IPS-18a (cell line): ENCODE measurements at regions not wholly inside any gene's neighbourhood (a gene's known extent, or its start where the extent isn't known, plus 50 kb on each side); places are given as distances from the start of the nearest gene placed in this dataset.

ENCODE experiments used
- H3K27ac ChIP-seq: one replicate; pipeline ENCODE4 v1.5.1; 2013; ENCODE audit warnings: low read length
- H3K27me3 ChIP-seq: one replicate; pipeline ENCODE4 v1.6.1; 2013; ENCODE audit warnings: mild to moderate bottlenecking, low read length; ENCODE audit not compliant: control insufficient read depth, insufficient read depth
- H3K36me3 ChIP-seq: one replicate; pipeline ENCODE4 v1.6.1; 2013; ENCODE audit warnings: low read depth, low read length; ENCODE audit not compliant: control insufficient read depth
- H3K4me1 ChIP-seq: one replicate; pipeline ENCODE4 v1.6.1; 2013; ENCODE audit warnings: low read depth, low read length; ENCODE audit not compliant: control insufficient read depth
- H3K4me3 ChIP-seq: one replicate; pipeline ENCODE4 v1.5.1; 2013; ENCODE audit warnings: low read length
- H3K9ac ChIP-seq: one replicate; pipeline ENCODE4 v1.6.1; 2013; ENCODE audit warnings: mild to moderate bottlenecking, low read length, moderate library complexity
- H3K9me3 ChIP-seq: one replicate; pipeline ENCODE4 v1.6.1; 2013; ENCODE audit warnings: low read depth, low read length; ENCODE audit not compliant: control insufficient read depth

GRCh38 chr15:95850837-95851236 lies 479.7 kb upstream of the NR2F2 start:
- Histone ChIP-seq H3K4me1 (peaks cover 4% of the 10 kb centered on the region), H3K9me3 (no peaks in the 10 kb centered on the region), H3K9ac (no peak overlapping the region), H3K27me3 (no peaks in the 10 kb centered on the region), H3K27ac (no peak overlapping the region), H3K4me3 (no peak overlapping the region), H3K36me3 (no peaks in the 10 kb centered on the region)

- Histone ChIP-seq H3K9me3 (no peaks in the 10 kb centered on the region), H3K27me3 (no peaks in the 10 kb centered on the region), H3K27ac (no peak overlapping the region), H3K9ac (no peak overlapping the region), H3K36me3 (no peaks in the 10 kb centered on the region), H3K4me1 (no peaks in the 10 kb centered on the region), H3K4me3 (no peak overlapping the region)
Observed at GRCh38 chr15:95853350-95853749, 477.1 kb upstream of the NR2F2 start.

- H3K4me1 ChIP-seq: no peaks in the 10 kb centered on the region
- no peaks in the 10 kb centered on the region for H3K36me3 ChIP-seq
Observed at GRCh38 chr15:95857124-95857757, 473.3 kb upstream of the NR2F2 start.

GRCh38 chr15:95857758-95858157 lies 472.7 kb upstream of the NR2F2 start:
- no peak overlapping the region for H3K9ac ChIP-seq
- no peaks in the 10 kb centered on the region for H3K36me3 ChIP-seq
- no peaks in the 10 kb centered on the region for H3K4me1 ChIP-seq
- H3K27ac ChIP-seq: no peak overlapping the region
- H3K4me3 ChIP-seq: no peak overlapping the region
- H3K9me3 ChIP-seq: no peaks in the 10 kb centered on the region
- no peaks in the 10 kb centered on the region for H3K27me3 ChIP-seq

More at GRCh38 chr15:95857124-95857757, 473.3 kb upstream of the NR2F2 start:
- no peaks in the 10 kb centered on the region for H3K9me3 ChIP-seq
- H3K27ac ChIP-seq: no peak overlapping the region
- H3K4me3 ChIP-seq: no peak overlapping the region
- H3K27me3 ChIP-seq: no peaks in the 10 kb centered on the region
- no peak overlapping the region for H3K9ac ChIP-seq

- H3K9ac ChIP-seq: no peak overlapping the region
Observed at GRCh38 chr15:95860406-95860805, 470.1 kb upstream of the NR2F2 start.

GRCh38 chr15:95864467-95864886 lies 466.0 kb upstream of the NR2F2 start:
- H3K9ac ChIP-seq: no peak overlapping the region
- no peaks in the 10 kb centered on the region for H3K36me3 ChIP-seq
- no peak overlapping the region for H3K4me3 ChIP-seq
- no peak overlapping the region for H3K27ac ChIP-seq
- H3K4me1 ChIP-seq: no peaks in the 10 kb centered on the region
- no peaks in the 10 kb centered on the region for H3K27me3 ChIP-seq
- H3K9me3 ChIP-seq: no peaks in the 10 kb centered on the region

More at GRCh38 chr15:95860406-95860805, 470.1 kb upstream of the NR2F2 start:
- Histone ChIP-seq H3K27me3 (no peaks in the 10 kb centered on the region), H3K4me1 (no peaks in the 10 kb centered on the region), H3K36me3 (no peaks in the 10 kb centered on the region), H3K27ac (no peak overlapping the region), H3K9me3 (no peaks in the 10 kb centered on the region), H3K4me3 (no peak overlapping the region)

- H3K27me3 ChIP-seq: no peaks in the 10 kb centered on the region
- H3K9ac ChIP-seq: no peak overlapping the region
- no peak overlapping the region for H3K4me3 ChIP-seq
- no peaks in the 10 kb centered on the region for H3K36me3 ChIP-seq
- no peaks in the 10 kb centered on the region for H3K4me1 ChIP-seq
- no peaks in the 10 kb centered on the region for H3K9me3 ChIP-seq
- H3K27ac ChIP-seq: no peak overlapping the region
Observed at GRCh38 chr15:95865330-95865739, 465.2 kb upstream of the NR2F2 start.

- Histone ChIP-seq H3K4me3 (no peak overlapping the region), H3K9me3 (no peaks in the 10 kb centered on the region), H3K27ac (no peak overlapping the region), H3K36me3 (no peaks in the 10 kb centered on the region), H3K4me1 (no peaks in the 10 kb centered on the region), H3K27me3 (no peaks in the 10 kb centered on the region), H3K9ac (no peak overlapping the region)
Observed at GRCh38 chr15:95866711-95867440, 463.6 kb upstream of the NR2F2 start.

- Histone ChIP-seq H3K36me3 (no peaks in the 10 kb centered on the region), H3K4me1 (no peaks in the 10 kb centered on the region), H3K27me3 (no peaks in the 10 kb centered on the region), H3K9me3 (no peaks in the 10 kb centered on the region), H3K4me3 (no peak overlapping the region), H3K27ac (no peak overlapping the region), H3K9ac (no peak overlapping the region)
Observed at GRCh38 chr15:95868450-95868849, 462.1 kb upstream of the NR2F2 start.

GRCh38 chr15:95868970-95869369 lies 461.5 kb upstream of the NR2F2 start:
- Histone ChIP-seq H3K36me3 (no peaks in the 10 kb centered on the region), H3K9me3 (no peaks in the 10 kb centered on the region), H3K27me3 (no peaks in the 10 kb centered on the region), H3K4me3 (no peak overlapping the region), H3K4me1 (no peaks in the 10 kb centered on the region), H3K9ac (no peak overlapping the region), H3K27ac (no peak overlapping the region)

GRCh38 chr15:95869920-95870319 lies 460.6 kb upstream of the NR2F2 start:
- no peak overlapping the region for H3K4me3 ChIP-seq
- no peak overlapping the region for H3K27ac ChIP-seq
- H3K36me3 ChIP-seq: no peaks in the 10 kb centered on the region

GRCh38 chr15:95872366-95872771 lies 458.1 kb upstream of the NR2F2 start:
- Histone ChIP-seq H3K4me1 (peaks cover 5% of the 10 kb centered on the region), H3K27ac (no peak overlapping the region), H3K9me3 (no peaks in the 10 kb centered on the region), H3K36me3 (no peaks in the 10 kb centered on the region), H3K9ac (no peak overlapping the region), H3K4me3 (no peak overlapping the region), H3K27me3 (no peaks in the 10 kb centered on the region)

More at GRCh38 chr15:95869920-95870319, 460.6 kb upstream of the NR2F2 start:
- Histone ChIP-seq H3K27me3 (no peaks in the 10 kb centered on the region), H3K9me3 (no peaks in the 10 kb centered on the region), H3K9ac (no peak overlapping the region), H3K4me1 (peaks cover 3% of the 10 kb centered on the region)
